KMS-11 (cell line): ENCODE measurements at regions not wholly inside any gene's neighbourhood (a gene's known extent, or its start where the extent isn't known, plus 50 kb on each side); places are given as distances from the start of the nearest gene placed in this dataset.

Experiments
- H2AFZ ChIP-seq: fragments of 200-600 bp; sonication (generic); 2 replicates; pipeline ENCODE4 v1.6.1; 2016; ENCODE audit warnings: antibody characterized with exemption, mixed run types, low read depth
- H3K27ac ChIP-seq: fragments of 200-600 bp; sonication (generic); 2 replicates; pipeline ENCODE4 v1.6.1; 2016; ENCODE audit warnings: mild to moderate bottlenecking, mixed run types
- H3K27me3 ChIP-seq: fragments of 200-600 bp; sonication (generic); 2 replicates; pipeline ENCODE4 v1.6.1; 2017; ENCODE audit warnings: mild to moderate bottlenecking, low read depth, mixed run types, moderate library complexity; ENCODE audit not compliant: insufficient read depth
- H3K36me3 ChIP-seq: fragments of 200-600 bp; sonication (generic); 2 replicates; pipeline ENCODE4 v1.6.1; 2017; ENCODE audit warnings: mild to moderate bottlenecking, mixed run types; ENCODE audit not compliant: insufficient read depth
- H3K4me1 ChIP-seq: fragments of 200-600 bp; sonication (generic); 2 replicates; pipeline ENCODE4 v1.6.1; 2016; ENCODE audit warnings: mild to moderate bottlenecking, low read depth, mixed run types; ENCODE audit not compliant: poor library complexity, severe bottlenecking
- H3K4me2 ChIP-seq: fragments of 200-600 bp; sonication (generic); 2 replicates; pipeline ENCODE4 v1.7.0; 2016; ENCODE audit warnings: mild to moderate bottlenecking, mixed run types
- H3K4me3 ChIP-seq: fragments of 200-600 bp; sonication (generic); IDR thresholded peaks from 2 replicates; pipeline ENCODE4 v1.6.1; 2017; ENCODE audit warnings: low read depth, low read length, mixed read lengths; ENCODE audit not compliant: insufficient read depth
- H3K79me2 ChIP-seq: fragments of 200-600 bp; sonication (generic); 2 replicates; pipeline ENCODE4 v1.6.1; 2016; ENCODE audit warnings: low read depth, mixed run types; ENCODE audit not compliant: insufficient read depth
- H3K9ac ChIP-seq: fragments of 200-600 bp; sonication (generic); 2 replicates; pipeline ENCODE4 v1.6.1; 2016; ENCODE audit warnings: mild to moderate bottlenecking, mixed run types
- H4K20me1 ChIP-seq: fragments of 200-600 bp; sonication (generic); 2 replicates; pipeline ENCODE4 v1.6.1; 2016; ENCODE audit warnings: mild to moderate bottlenecking, mixed run types; ENCODE audit not compliant: insufficient read depth
- CTCF ChIP-seq: fragments of 200-600 bp; sonication (generic); conservative IDR thresholded peaks from 2 replicates; pipeline ENCODE4 v1.6.1; 2017; ENCODE audit warnings: low read depth, mild to moderate bottlenecking, antibody characterized with exemption, low read length, moderate library complexity, mixed read lengths

GRCh38 chr5:82334085-82334692, 56.0 kb upstream of the RPS23 start:
- no peak overlapping the region for H3K4me3 ChIP-seq
- no peaks in the 10 kb centered on the region for H4K20me1 ChIP-seq
- no peak overlapping the region for H3K4me2 ChIP-seq
- no peaks in the 10 kb centered on the region for H3K27me3 ChIP-seq
- TF ChIP-seq CTCF: no peak
- no peak overlapping the region for H2AFZ ChIP-seq
- no peaks in the 10 kb centered on the region for H3K36me3 ChIP-seq
- H3K9ac ChIP-seq: no peak overlapping the region
- H3K79me2 ChIP-seq: no peaks in the 10 kb centered on the region
- no peak overlapping the region for H3K27ac ChIP-seq
- H3K4me1 ChIP-seq: no peaks in the 10 kb centered on the region

GRCh38 chr5:82332886-82333615, 54.9 kb upstream of the RPS23 start:
- Histone ChIP-seq H3K4me2 (no peak overlapping the region), H3K36me3 (no peaks in the 10 kb centered on the region), H3K4me1 (no peaks in the 10 kb centered on the region), H2AFZ (no peak overlapping the region), H3K27me3 (no peaks in the 10 kb centered on the region), H4K20me1 (no peaks in the 10 kb centered on the region), H3K4me3 (no peak overlapping the region), H3K27ac (no peak overlapping the region), H3K9ac (no peak overlapping the region), H3K79me2 (no peaks in the 10 kb centered on the region)
- TF ChIP-seq CTCF: no peak

- no peak overlapping the region for H3K27ac ChIP-seq
- no peaks in the 10 kb centered on the region for H4K20me1 ChIP-seq
- H3K9ac ChIP-seq: no peak overlapping the region
- no peak overlapping the region for H3K4me2 ChIP-seq
- H3K79me2 ChIP-seq: no peaks in the 10 kb centered on the region
- H3K27me3 ChIP-seq: no peaks in the 10 kb centered on the region
- H3K4me1 ChIP-seq: no peaks in the 10 kb centered on the region
- no peak overlapping the region for H2AFZ ChIP-seq
- no peak overlapping the region for H3K4me3 ChIP-seq
- no peak for TF ChIP-seq CTCF
- no peaks in the 10 kb centered on the region for H3K36me3 ChIP-seq
These were observed 54.1 kb upstream of the RPS23 start for GRCh38 chr5:82332064-82332855.

- H3K4me1 ChIP-seq: no peaks in the 10 kb centered on the region
- no peaks in the 10 kb centered on the region for H3K27me3 ChIP-seq
- H3K36me3 ChIP-seq: no peaks in the 10 kb centered on the region
- no peak overlapping the region for H3K4me3 ChIP-seq
- H3K27ac ChIP-seq: no peak overlapping the region
- no peak overlapping the region for H3K9ac ChIP-seq
- H4K20me1 ChIP-seq: no peaks in the 10 kb centered on the region
- no peak overlapping the region for H3K4me2 ChIP-seq
- no peaks in the 10 kb centered on the region for H3K79me2 ChIP-seq
- no peak for TF ChIP-seq CTCF
- H2AFZ ChIP-seq: no peak overlapping the region
These were observed 53.4 kb upstream of the RPS23 start for GRCh38 chr5:82331557-82331956.
